CD14-positive monocyte (primary cell): ENCODE measurements at regions not wholly inside any gene's neighbourhood (a gene's known extent, or its start where the extent isn't known, plus 50 kb on each side); places are given as distances from the start of the nearest gene placed in this dataset.

Experiments used
- DNase-seq, 3 donors: peaks; one replicate each; pipeline ENCODE4 v3.0.0-alpha.2; 2011 to 2022
- H2AFZ ChIP-seq: 2 replicates; pipeline ENCODE4 v1.6.0; 2012; ENCODE audit warnings: mild to moderate bottlenecking, low read depth, low read length, inconsistent platforms; ENCODE audit not compliant: insufficient read depth, poor library complexity, severe bottlenecking
- H3K27ac ChIP-seq, 2 donors: 1 replicate in 1 of 2; 2 replicates in 1 of 2; pipeline ENCODE4 v1.5.1; 2012 to 2013; ENCODE audit warnings: low read length in 2 of 2, control low read depth in 1 of 2, inconsistent platforms in 1 of 2, low read depth in 1 of 2, mild to moderate bottlenecking in 1 of 2
- H3K27me3 ChIP-seq, 2 donors: one replicate each; pipeline versions ENCODE4 v1.6.0 to v1.6.1; 2011 to 2013; ENCODE audit warnings: low read length in 2 of 2; ENCODE audit not compliant: control insufficient read depth in 2 of 2, insufficient read depth in 2 of 2
- H3K36me3 ChIP-seq, 2 donors: replicated peaks in 1 of 2; 1 replicate in 1 of 2; 2 replicates in 1 of 2; pipeline versions ENCODE4 v1.5.1 to v1.6.1; 2012 to 2013; ENCODE audit warnings: low read length in 2 of 2, control low read depth in 1 of 2, inconsistent platforms in 1 of 2, mild to moderate bottlenecking in 1 of 2; ENCODE audit not compliant: insufficient read depth in 2 of 2, control insufficient read depth in 1 of 2
- H3K4me1 ChIP-seq, 2 donors: 1 replicate in 1 of 2; 2 replicates in 1 of 2; pipeline versions ENCODE4 v1.5.1 to v1.6.1; 2012 to 2013; ENCODE audit warnings: low read length in 2 of 2, control low read depth in 1 of 2, inconsistent platforms in 1 of 2, mild to moderate bottlenecking in 1 of 2, moderate library complexity in 1 of 2; ENCODE audit not compliant: insufficient read depth in 2 of 2, control insufficient read depth in 1 of 2
- H3K4me2 ChIP-seq: replicated peaks from 2 replicates; pipeline ENCODE3; 2012; ENCODE audit warnings: low read length, moderate library complexity, mild to moderate bottlenecking; ENCODE audit not compliant: poor library complexity, severe bottlenecking; ENCODE audit errors: extremely low read depth
- H3K4me3 ChIP-seq, 3 experiments: fragments of 200-600 bp in 1 of 3; sonication (generic) in 1 of 3; replicated peaks in 1 of 3; 1 replicate in 2 of 3; 2 replicates in 1 of 3; pipeline ENCODE4 v1.5.1; 2011 to 2013; ENCODE audit warnings: low read length in 3 of 3, mild to moderate bottlenecking in 3 of 3, control low read depth in 2 of 3, low read depth in 2 of 3, inconsistent platforms in 1 of 3, moderate library complexity in 1 of 3
- H3K79me2 ChIP-seq: 2 replicates; pipeline ENCODE4 v1.6.0; 2012; ENCODE audit warnings: mild to moderate bottlenecking, control low read depth, inconsistent platforms, low read length, moderate library complexity; ENCODE audit not compliant: insufficient read depth
- H3K9ac ChIP-seq: 2 replicates; pipeline ENCODE4 v1.6.0; 2017; ENCODE audit warnings: low read length, mild to moderate bottlenecking; ENCODE audit not compliant: insufficient read depth, poor library complexity, severe bottlenecking
- H3K9me3 ChIP-seq, 2 donors: replicated peaks in 1 of 2; 1 replicate in 1 of 2; 2 replicates in 1 of 2; pipeline versions ENCODE4 v1.5.1 to v1.6.1; 2012 to 2013; ENCODE audit warnings: low read length in 2 of 2, control low read depth in 1 of 2; ENCODE audit not compliant: control insufficient read depth in 1 of 2, insufficient read depth in 1 of 2
- H4K20me1 ChIP-seq: 2 replicates; pipeline ENCODE4 v1.6.0; 2012; ENCODE audit warnings: mild to moderate bottlenecking, low read length, control low read depth, moderate library complexity; ENCODE audit not compliant: insufficient read depth
- H3K27ac Mint-ChIP-seq, 7 donors: one replicate each; pipeline ENCODE4 v1.8.0; 2020; ENCODE audit warnings: mild to moderate bottlenecking in 7 of 7, mixed read lengths in 7 of 7, moderate library complexity in 6 of 7, inconsistent platforms in 2 of 7
- H3K27me3 Mint-ChIP-seq, 3 donors: one replicate each; pipeline ENCODE4 v1.8.0; 2021 to 2022; ENCODE audit warnings: low read depth in 3 of 3, mild to moderate bottlenecking in 3 of 3, mixed read lengths in 3 of 3, moderate library complexity in 3 of 3, inconsistent platforms in 1 of 3
- H3K36me3 Mint-ChIP-seq, 2 donors: one replicate each; pipeline ENCODE4 v1.8.0; 2020; ENCODE audit warnings: mixed read lengths in 2 of 2, inconsistent platforms in 1 of 2, mild to moderate bottlenecking in 1 of 2
- H3K4me1 Mint-ChIP-seq: one replicate; pipeline ENCODE4 v1.8.0; 2020; ENCODE audit warnings: mild to moderate bottlenecking, mixed read lengths
- H3K4me3 Mint-ChIP-seq, 2 donors: one replicate each; pipeline ENCODE4 v1.8.0; 2020; ENCODE audit warnings: mild to moderate bottlenecking in 2 of 2, mixed read lengths in 2 of 2, moderate library complexity in 1 of 2
- H3K9me3 Mint-ChIP-seq, 7 donors: one replicate each; pipeline ENCODE4 v1.8.0; 2020 to 2022; ENCODE audit warnings: mixed read lengths in 7 of 7, mild to moderate bottlenecking in 6 of 7, moderate library complexity in 6 of 7, inconsistent platforms in 2 of 7
- whole genome bisulfite sequencing: methylation state at CpG from one replicate; pipeline ENCODE4 v1.1.5; 2013; ENCODE audit warnings: missing lambda C conversion rate; ENCODE audit not compliant: insufficient coverage; 5-methylcytosine and 5-hydroxymethylcytosine counted together
- intact Hi-C, 2 donors: fragments of 100-400 bp; cut with micrococcal nuclease; formaldehyde crosslinking; loops; one replicate each; pipeline versions ENCODE4 v1.15.0 to v1.15.1; 2023
- TF ChIP-seq, protein P1 (sequence below): fragments of 200-600 bp; IDR thresholded peaks from one replicate; pipeline ENCODE4 v1.8.0; 2022; ENCODE audit warnings: antibody characterized with exemption, mild to moderate bottlenecking

- Histone ChIP-seq H3K9ac (no peak overlapping the region), H3K79me2 (no peaks in the 10 kb centered on the region), H4K20me1 (no peaks in the 10 kb centered on the region), H3K4me1 (no peaks in the 10 kb centered on the region), H3K36me3 (no peaks in the 10 kb centered on the region), H3K4me3 (no peak overlapping the region), H3K27ac (no peak overlapping the region), H2AFZ (no peak overlapping the region), H3K9me3 (no peaks in the 10 kb centered on the region), H3K27me3 (peaks cover 0 to 2% of the 10 kb centered on the region in 2 donors), H3K4me2 (no peak overlapping the region)
- no peak overlapping the region for H3K4me3 Mint-ChIP-seq
- peaks cover 0 to 8% (median 3%) of the 10 kb centered on the region in 3 donors for H3K27me3 Mint-ChIP-seq
- TF ChIP-seq, protein P1, sequence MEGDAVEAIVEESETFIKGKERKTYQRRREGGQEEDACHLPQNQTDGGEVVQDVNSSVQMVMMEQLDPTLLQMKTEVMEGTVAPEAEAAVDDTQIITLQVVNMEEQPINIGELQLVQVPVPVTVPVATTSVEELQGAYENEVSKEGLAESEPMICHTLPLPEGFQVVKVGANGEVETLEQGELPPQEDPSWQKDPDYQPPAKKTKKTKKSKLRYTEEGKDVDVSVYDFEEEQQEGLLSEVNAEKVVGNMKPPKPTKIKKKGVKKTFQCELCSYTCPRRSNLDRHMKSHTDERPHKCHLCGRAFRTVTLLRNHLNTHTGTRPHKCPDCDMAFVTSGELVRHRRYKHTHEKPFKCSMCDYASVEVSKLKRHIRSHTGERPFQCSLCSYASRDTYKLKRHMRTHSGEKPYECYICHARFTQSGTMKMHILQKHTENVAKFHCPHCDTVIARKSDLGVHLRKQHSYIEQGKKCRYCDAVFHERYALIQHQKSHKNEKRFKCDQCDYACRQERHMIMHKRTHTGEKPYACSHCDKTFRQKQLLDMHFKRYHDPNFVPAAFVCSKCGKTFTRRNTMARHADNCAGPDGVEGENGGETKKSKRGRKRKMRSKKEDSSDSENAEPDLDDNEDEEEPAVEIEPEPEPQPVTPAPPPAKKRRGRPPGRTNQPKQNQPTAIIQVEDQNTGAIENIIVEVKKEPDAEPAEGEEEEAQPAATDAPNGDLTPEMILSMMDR = no peak
- no peak for DNase-seq
- H3K36me3 Mint-ChIP-seq = no peaks in the 10 kb centered on the region
- H3K9me3 Mint-ChIP-seq = peaks cover 0 to 4% (median 0%) of the 10 kb centered on the region in 7 donors
- no peak overlapping the region for H3K27ac Mint-ChIP-seq
- H3K4me1 Mint-ChIP-seq = no peaks in the 10 kb centered on the region
- WGBS = 73% methylated on average over 1 of the region's 1 CpG
- intact Hi-C loops = no loop called here
Measured at GRCh38 chr17:77810536-77810935, 148.0 kb upstream of the TNRC6C start.

DNA sequence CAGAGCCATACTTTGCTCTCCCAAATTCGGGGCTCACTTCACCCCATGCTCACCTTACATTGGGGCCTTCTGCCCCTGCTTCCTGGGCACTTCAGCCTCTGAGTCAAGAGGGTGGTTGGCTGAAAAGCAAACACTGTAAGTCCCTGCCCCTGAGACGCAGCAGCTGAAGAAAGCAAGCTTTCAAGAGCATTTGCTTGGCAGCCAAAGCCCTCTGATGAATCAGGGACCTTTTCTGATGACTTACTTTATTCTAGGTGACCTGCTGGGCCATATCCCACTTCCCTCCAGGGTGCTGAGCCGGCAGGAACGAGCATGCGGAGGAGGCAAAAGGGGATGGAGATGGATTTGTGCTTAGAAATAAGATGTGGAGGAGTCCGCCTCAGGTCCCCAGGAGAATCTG is 147.0 kb upstream of the TNRC6C start:
- Mint-ChIP-seq H3K27ac (no peak overlapping the region), H3K36me3 (no peaks in the 10 kb centered on the region), H3K4me1 (no peaks in the 10 kb centered on the region), H3K4me3 (no peak overlapping the region), H3K27me3 (peaks cover 0 to 5% (median 3%) of the 10 kb centered on the region in 3 donors), H3K9me3 (peaks cover 0 to 4% (median 0%) of the 10 kb centered on the region in 7 donors)
- no peak for DNase-seq
- Histone ChIP-seq H3K9ac (no peak overlapping the region), H3K79me2 (no peaks in the 10 kb centered on the region), H3K9me3 (no peaks in the 10 kb centered on the region), H3K36me3 (no peaks in the 10 kb centered on the region), H3K4me1 (no peaks in the 10 kb centered on the region), H4K20me1 (no peaks in the 10 kb centered on the region), H3K27me3 (peaks cover 0 to 2% of the 10 kb centered on the region in 2 donors), H3K27ac (no peak overlapping the region), H2AFZ (no peak overlapping the region), H3K4me2 (no peak overlapping the region), H3K4me3 (no peak overlapping the region)
- WGBS = 90% methylated on average over 1 of the region's 6 CpGs
- TF ChIP-seq, protein P1 = no peak
- intact Hi-C loops = no loop called here
